Kidney epithelial cell (primary cell): ENCODE measurements at regions not wholly inside any gene's neighbourhood (a gene's known extent, or its start where the extent isn't known, plus 50 kb on each side); places are given as distances from the start of the nearest gene placed in this dataset.

Source experiments
- DNase-seq: peaks from one replicate; pipeline ENCODE4 v3.0.0-alpha.2; 2010; ENCODE audit warnings: low read depth
- H3K27me3 ChIP-seq: 2 replicates; pipeline ENCODE4 v1.6.0; 2011; ENCODE audit warnings: low read length; ENCODE audit not compliant: control insufficient read depth, insufficient read depth
- H3K36me3 ChIP-seq: 2 replicates; pipeline ENCODE4 v1.5.1; 2011; ENCODE audit warnings: low read length; ENCODE audit not compliant: control insufficient read depth, insufficient read depth
- H3K4me3 ChIP-seq: 2 replicates; pipeline ENCODE4 v1.5.1; 2011; ENCODE audit warnings: low read depth, mild to moderate bottlenecking, control low read depth, low read length
- TF ChIP-seq, protein P1 (sequence below): IDR thresholded peaks from 2 replicates; pipeline ENCODE4 v1.5.1; 2011; ENCODE audit warnings: mild to moderate bottlenecking, moderate library complexity, low read length, control low read depth, inconsistent platforms; ENCODE audit not compliant: insufficient read depth, poor library complexity, severe bottlenecking

- Histone ChIP-seq H3K4me3 (no peak overlapping the region), H3K27me3 (no peaks in the 10 kb centered on the region), H3K36me3 (no peaks in the 10 kb centered on the region)
- TF ChIP-seq, protein P1, sequence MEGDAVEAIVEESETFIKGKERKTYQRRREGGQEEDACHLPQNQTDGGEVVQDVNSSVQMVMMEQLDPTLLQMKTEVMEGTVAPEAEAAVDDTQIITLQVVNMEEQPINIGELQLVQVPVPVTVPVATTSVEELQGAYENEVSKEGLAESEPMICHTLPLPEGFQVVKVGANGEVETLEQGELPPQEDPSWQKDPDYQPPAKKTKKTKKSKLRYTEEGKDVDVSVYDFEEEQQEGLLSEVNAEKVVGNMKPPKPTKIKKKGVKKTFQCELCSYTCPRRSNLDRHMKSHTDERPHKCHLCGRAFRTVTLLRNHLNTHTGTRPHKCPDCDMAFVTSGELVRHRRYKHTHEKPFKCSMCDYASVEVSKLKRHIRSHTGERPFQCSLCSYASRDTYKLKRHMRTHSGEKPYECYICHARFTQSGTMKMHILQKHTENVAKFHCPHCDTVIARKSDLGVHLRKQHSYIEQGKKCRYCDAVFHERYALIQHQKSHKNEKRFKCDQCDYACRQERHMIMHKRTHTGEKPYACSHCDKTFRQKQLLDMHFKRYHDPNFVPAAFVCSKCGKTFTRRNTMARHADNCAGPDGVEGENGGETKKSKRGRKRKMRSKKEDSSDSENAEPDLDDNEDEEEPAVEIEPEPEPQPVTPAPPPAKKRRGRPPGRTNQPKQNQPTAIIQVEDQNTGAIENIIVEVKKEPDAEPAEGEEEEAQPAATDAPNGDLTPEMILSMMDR: no peak
- DNase-seq: no peak
Measured at GRCh38 chr1:244955661-244956060, 91.3 kb upstream of the HNRNPU start.

- no peak overlapping the region for H3K4me3 ChIP-seq
- TF ChIP-seq, protein P1: no peak
- H3K27me3 ChIP-seq: no peaks in the 10 kb centered on the region
- no peaks in the 10 kb centered on the region for H3K36me3 ChIP-seq
- no peak for DNase-seq
Measured at GRCh38 chr1:244954359-244954758, 90.0 kb upstream of the HNRNPU start.

GRCh38 chr1:244953901-244954300 is 89.6 kb upstream of the HNRNPU start:
- no peaks in the 10 kb centered on the region for H3K36me3 ChIP-seq
- TF ChIP-seq, protein P1: no peak
- no peak overlapping the region for H3K4me3 ChIP-seq
- no peak for DNase-seq
- no peaks in the 10 kb centered on the region for H3K27me3 ChIP-seq

- TF ChIP-seq, protein P1: no peak
- H3K36me3 ChIP-seq: no peaks in the 10 kb centered on the region
- DNase-seq: no peak
Measured at GRCh38 chr1:244952940-244953339, 88.6 kb upstream of the HNRNPU start.

GRCh38 chr1:244952280-244952933 is 88.1 kb upstream of the HNRNPU start:
- no peaks in the 10 kb centered on the region for H3K36me3 ChIP-seq
- no peak overlapping the region for H3K4me3 ChIP-seq
- TF ChIP-seq, protein P1: no peak
- DNase-seq: no peak
- H3K27me3 ChIP-seq: no peaks in the 10 kb centered on the region

More at GRCh38 chr1:244952940-244953339, 88.6 kb upstream of the HNRNPU start:
- Histone ChIP-seq H3K4me3 (no peak overlapping the region), H3K27me3 (no peaks in the 10 kb centered on the region)

- Histone ChIP-seq H3K4me3 (no peak overlapping the region), H3K27me3 (no peaks in the 10 kb centered on the region), H3K36me3 (no peaks in the 10 kb centered on the region)
- DNase-seq: no peak
- TF ChIP-seq, protein P1: no peak
Measured at GRCh38 chr1:244948416-244948815, 84.1 kb upstream of the HNRNPU start.
